Keratinocyte (primary cell): ENCODE measurements at regions not wholly inside any gene's neighbourhood (a gene's known extent, or its start where the extent isn't known, plus 50 kb on each side); places are given as distances from the start of the nearest gene placed in this dataset.

Experiments
- DNase-seq: peaks from one replicate; pipeline ENCODE4 v3.0.0-alpha.2; 2011; ENCODE audit warnings: low read depth, missing footprints, low spot score
- FAIRE-seq: peaks from 2 replicates; lab custom pipeline; 2011; peaks lifted over from hg19 to GRCh38; lab: Jason Lieb, UNC
- H2AFZ ChIP-seq: 2 replicates; pipeline ENCODE4 v1.6.0; 2012; ENCODE audit warnings: low read length, control low read depth, inconsistent platforms; ENCODE audit not compliant: control insufficient read depth
- H3K27ac ChIP-seq: 2 replicates; pipeline ENCODE4 v1.5.1; 2011; ENCODE audit warnings: low read length; ENCODE audit not compliant: control insufficient read depth, insufficient read depth
- H3K27me3 ChIP-seq: 3 replicates; pipeline ENCODE4 v1.6.0; 2011; ENCODE audit warnings: low read length; ENCODE audit not compliant: control insufficient read depth, insufficient read depth; ENCODE audit errors: extremely low read depth
- H3K36me3 ChIP-seq, 2 experiments: 2 replicates in 1 of 2; 3 replicates in 1 of 2; pipeline ENCODE4 v1.5.1; 2011; ENCODE audit warnings: low read length in 2 of 2, mild to moderate bottlenecking in 1 of 2; ENCODE audit not compliant: control insufficient read depth in 2 of 2, insufficient read depth in 2 of 2; ENCODE audit errors: extremely low read depth in 1 of 2
- H3K4me1 ChIP-seq: 3 replicates; pipeline ENCODE4 v1.5.1; 2011; ENCODE audit warnings: low read length; ENCODE audit not compliant: control insufficient read depth, insufficient read depth; ENCODE audit errors: extremely low read depth
- H3K4me2 ChIP-seq: 3 replicates; pipeline ENCODE4 v1.6.0; 2011; ENCODE audit warnings: low read depth, low read length; ENCODE audit not compliant: control insufficient read depth, insufficient read depth; ENCODE audit errors: extremely low read depth
- H3K4me3 ChIP-seq, 3 experiments: fragments of 200-600 bp in 1 of 3; sonication (generic) in 1 of 3; 2 replicates in 2 of 3; 3 replicates in 1 of 3; pipeline ENCODE4 v1.5.1; 2011 to 2016; ENCODE audit warnings: low read length in 3 of 3, mild to moderate bottlenecking in 3 of 3, control low read depth in 2 of 3, inconsistent platforms in 1 of 3, low read depth in 1 of 3, mixed read lengths in 1 of 3, mixed run types in 1 of 3, moderate library complexity in 1 of 3; ENCODE audit not compliant: control insufficient read depth in 2 of 3, insufficient read depth in 2 of 3; ENCODE audit errors: extremely low read depth in 1 of 3
- H3K79me2 ChIP-seq: 2 replicates; pipeline ENCODE4 v1.6.0; 2012; ENCODE audit warnings: low read length; ENCODE audit not compliant: control insufficient read depth, insufficient read depth
- H3K9ac ChIP-seq: 3 replicates; pipeline ENCODE4 v1.6.0; 2011; ENCODE audit warnings: low read length; ENCODE audit not compliant: control insufficient read depth, insufficient read depth; ENCODE audit errors: extremely low read depth
- H3K9me1 ChIP-seq: 3 replicates; pipeline ENCODE4 v1.6.0; 2011; ENCODE audit warnings: low read length; ENCODE audit not compliant: control insufficient read depth, insufficient read depth; ENCODE audit errors: extremely low read depth
- H3K9me3 ChIP-seq: 2 replicates; pipeline ENCODE4 v1.5.1; 2012; ENCODE audit warnings: low read depth, low read length; ENCODE audit not compliant: control insufficient read depth
- H4K20me1 ChIP-seq: 3 replicates; pipeline ENCODE4 v1.6.0; 2011; ENCODE audit warnings: low read length; ENCODE audit not compliant: control insufficient read depth, insufficient read depth; ENCODE audit errors: extremely low read depth
- EZH2 ChIP-seq: IDR thresholded peaks from one replicate; pipeline ENCODE4 v1.6.1; 2012; ENCODE audit warnings: inconsistent platforms, mild to moderate bottlenecking, low read length, moderate library complexity
- dilution Hi-C: fragments of 300-500 bp; cut with MboI; formaldehyde crosslinking; loops from one replicate; pipeline ENCODE4 v1.7.0; 2020; ENCODE audit warnings: low sequenced_read_pairs; ENCODE audit not compliant: extremely low pct_ligation_motif_present
- TF ChIP-seq, protein P1 (sequence below), 3 experiments: IDR thresholded peaks in 1 of 3; conservative IDR thresholded peaks in 1 of 3; optimal IDR thresholded peaks in 1 of 3; 2 replicates in 2 of 3; 3 replicates in 1 of 3; pipeline versions ENCODE3 to v1.5.1; 2011; ENCODE audit warnings: low read length in 3 of 3, mild to moderate bottlenecking in 3 of 3, moderate library complexity in 2 of 3, control low read depth in 1 of 3, inconsistent platforms in 1 of 3; ENCODE audit not compliant: insufficient read depth in 2 of 3; ENCODE audit errors: extremely low read depth in 1 of 3

DNA sequence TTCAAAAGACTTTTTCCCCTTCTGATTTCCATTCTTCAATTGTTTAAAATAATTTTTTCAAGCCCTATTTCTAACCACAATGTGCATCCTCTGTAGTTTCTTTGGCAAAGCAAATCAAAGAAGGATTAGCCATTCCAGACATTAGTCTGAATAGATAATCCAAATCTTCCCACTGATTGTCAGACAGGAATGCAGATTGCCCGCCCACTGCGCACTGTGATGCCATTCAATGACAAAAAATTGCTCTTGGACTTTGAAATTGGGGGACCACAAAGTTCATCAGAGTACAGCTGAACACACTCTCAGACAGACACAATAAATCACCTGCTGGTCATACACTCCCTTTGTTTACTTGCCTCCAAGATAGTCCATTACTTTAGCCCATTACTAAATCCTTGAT lies 216.5 kb upstream of the DKK2 start:
- TF ChIP-seq, protein P1, sequence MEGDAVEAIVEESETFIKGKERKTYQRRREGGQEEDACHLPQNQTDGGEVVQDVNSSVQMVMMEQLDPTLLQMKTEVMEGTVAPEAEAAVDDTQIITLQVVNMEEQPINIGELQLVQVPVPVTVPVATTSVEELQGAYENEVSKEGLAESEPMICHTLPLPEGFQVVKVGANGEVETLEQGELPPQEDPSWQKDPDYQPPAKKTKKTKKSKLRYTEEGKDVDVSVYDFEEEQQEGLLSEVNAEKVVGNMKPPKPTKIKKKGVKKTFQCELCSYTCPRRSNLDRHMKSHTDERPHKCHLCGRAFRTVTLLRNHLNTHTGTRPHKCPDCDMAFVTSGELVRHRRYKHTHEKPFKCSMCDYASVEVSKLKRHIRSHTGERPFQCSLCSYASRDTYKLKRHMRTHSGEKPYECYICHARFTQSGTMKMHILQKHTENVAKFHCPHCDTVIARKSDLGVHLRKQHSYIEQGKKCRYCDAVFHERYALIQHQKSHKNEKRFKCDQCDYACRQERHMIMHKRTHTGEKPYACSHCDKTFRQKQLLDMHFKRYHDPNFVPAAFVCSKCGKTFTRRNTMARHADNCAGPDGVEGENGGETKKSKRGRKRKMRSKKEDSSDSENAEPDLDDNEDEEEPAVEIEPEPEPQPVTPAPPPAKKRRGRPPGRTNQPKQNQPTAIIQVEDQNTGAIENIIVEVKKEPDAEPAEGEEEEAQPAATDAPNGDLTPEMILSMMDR (optimal IDR thresholded peaks at IDR 0.05 in 1 of 3, IDR thresholded peaks at IDR 0.05 in 1 of 3, conservative IDR thresholded peaks at IDR 0.05 in 1 of 3; ENCODE audit: extremely low read depth in 1 of 3, insufficient read depth in 2 of 3, low read length in 3 of 3) = no peak
- no peak for TF ChIP-seq EZH2
- Histone ChIP-seq H4K20me1 (no peaks in the 10 kb centered on the region), H3K4me1 (peaks cover 9% of the 10 kb centered on the region), H3K27ac (no peak overlapping the region), H3K4me2 (no peak overlapping the region), H2AFZ (no peak overlapping the region), H3K9me3 (no peaks in the 10 kb centered on the region), H3K9me1 (no peaks in the 10 kb centered on the region), H3K79me2 (no peaks in the 10 kb centered on the region), H3K9ac (no peak overlapping the region), H3K27me3 (no peaks in the 10 kb centered on the region), H3K36me3 (no peaks in the 10 kb centered on the region), H3K4me3 (no peak overlapping the region)
- dilution Hi-C loops = no loop called here
- FAIRE-seq (no peak), DNase-seq (no peak)

DNA sequence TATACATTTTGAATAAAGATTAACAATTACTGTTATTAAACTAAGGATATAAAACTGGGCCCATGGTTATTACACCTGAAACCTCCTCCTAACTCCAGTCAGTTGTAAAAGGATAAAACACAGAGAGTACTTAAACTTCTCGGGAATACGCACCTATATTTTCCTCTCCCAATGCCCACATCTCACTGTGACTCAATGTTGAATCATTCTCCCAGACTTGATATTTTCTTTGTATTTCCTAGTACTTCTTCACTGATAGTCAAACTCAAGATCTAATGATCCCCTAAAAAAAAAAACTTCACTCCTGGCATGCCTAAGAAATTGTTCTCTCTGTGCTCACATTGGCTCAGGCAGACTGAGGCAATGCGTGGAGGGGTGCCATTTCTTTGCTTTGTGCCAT lies 212.5 kb upstream of the DKK2 start:
- no peaks in the 10 kb centered on the region for H4K20me1 ChIP-seq
- no peak overlapping the region for H3K27ac ChIP-seq
- H3K9me1 ChIP-seq = no peaks in the 10 kb centered on the region
- no peak overlapping the region for H3K4me3 ChIP-seq
- no peak overlapping the region for H2AFZ ChIP-seq
- H3K4me1 ChIP-seq = no peaks in the 10 kb centered on the region
- H3K36me3 ChIP-seq = no peaks in the 10 kb centered on the region
- no peak overlapping the region for H3K9ac ChIP-seq
- H3K79me2 ChIP-seq = no peaks in the 10 kb centered on the region
- no peaks in the 10 kb centered on the region for H3K9me3 ChIP-seq
- H3K27me3 ChIP-seq = peaks cover under 1% of the 10 kb centered on the region
- no peak for DNase-seq
- TF ChIP-seq, protein P1 (optimal IDR thresholded peaks at IDR 0.05 in 1 of 3, IDR thresholded peaks at IDR 0.05 in 1 of 3, conservative IDR thresholded peaks at IDR 0.05 in 1 of 3; ENCODE audit: extremely low read depth in 1 of 3, insufficient read depth in 2 of 3, low read length in 3 of 3) = no peak
- TF ChIP-seq EZH2 = no peak
- dilution Hi-C loops = no loop called here
- H3K4me2 ChIP-seq = no peak overlapping the region
- no peak for FAIRE-seq
